ENCODE measurements at regions not wholly inside any gene's neighbourhood (a gene's known extent, or its start where the extent isn't known, plus 50 kb on each side); places are given as distances from the start of the nearest gene placed in this dataset.

GRCh38 chr1:175834597-175834996 lies 91.2 kb upstream of the TNR start:
- TF ChIP-seq CTCF (optimal IDR thresholded peaks at IDR 0.05 in 1 of 3, IDR thresholded peaks at IDR 0.05 in 1 of 3, conservative IDR thresholded peaks at IDR 0.05 in 1 of 3; ENCODE audit: extremely low read depth in 1 of 3, insufficient read depth in 2 of 3, low read length in 3 of 3) (no peak), EZH2 (IDR thresholded peaks at IDR 0.05; ENCODE audit: low read length) (no peak)
